ENCODE measurements at regions not wholly inside any gene's neighbourhood (a gene's known extent, or its start where the extent isn't known, plus 50 kb on each side); places are given as distances from the start of the nearest gene placed in this dataset.

GRCh38 chr2:11901351-11902069 is 155.1 kb downstream of the LPIN1 start:
- no peak for ATAC-seq (ENCODE audit: insufficient read depth, low FRiP score)
- H3K36me3 ChIP-seq (ENCODE audit: control insufficient read depth in 4 of 4, insufficient read depth in 4 of 4, low read length in 4 of 4): no peaks in the 10 kb centered on the region
- peaks cover 0 to 4% (median 0%) of the 10 kb centered on the region in 5 donors for H3K4me1 ChIP-seq (ENCODE audit: control insufficient read depth in 5 of 5, insufficient read depth in 5 of 5, low read length in 5 of 5)
- no peaks in the 10 kb centered on the region for H3K27me3 ChIP-seq (ENCODE audit: control insufficient read depth in 3 of 3, insufficient read depth in 3 of 3, low read length in 2 of 3)
- H3K9ac ChIP-seq (ENCODE audit: insufficient read depth in 1 of 2, low read length in 2 of 2): no peak overlapping the region
- H3K9me3 ChIP-seq (ENCODE audit: control insufficient read depth in 4 of 4, insufficient read depth in 3 of 4, low read length in 3 of 4): no peaks in the 10 kb centered on the region
- no peak for DNase-seq
- H3K27ac ChIP-seq (ENCODE audit: low read depth in 1 of 2, low read length in 1 of 2): no peak overlapping the region
- no peak overlapping the region for H3K4me3 ChIP-seq
- TF ChIP-seq CTCF (IDR thresholded peaks at IDR 0.05; ENCODE audit: control extremely low read depth, extremely low read depth): no peak
- 95 to 97% methylated on average over 16 of the region's 16 CpGs for WGBS, 2 donors

- Histone ChIP-seq H3K27me3 (ENCODE audit: control insufficient read depth in 3 of 3, insufficient read depth in 3 of 3, low read length in 2 of 3) (no peaks in the 10 kb centered on the region), H3K9me3 (ENCODE audit: control insufficient read depth in 4 of 4, insufficient read depth in 3 of 4, low read length in 3 of 4) (peaks cover 0 to 4% (median 0%) of the 10 kb centered on the region in 4 donors), H3K4me3 (no peak overlapping the region), H3K36me3 (ENCODE audit: control insufficient read depth in 4 of 4, insufficient read depth in 4 of 4, low read length in 4 of 4) (no peaks in the 10 kb centered on the region), H3K9ac (ENCODE audit: insufficient read depth in 1 of 2, low read length in 2 of 2) (no peak overlapping the region), H3K27ac (ENCODE audit: low read depth in 1 of 2, low read length in 1 of 2) (no peak overlapping the region), H3K4me1 (ENCODE audit: control insufficient read depth in 5 of 5, insufficient read depth in 5 of 5, low read length in 5 of 5) (peaks cover 0 to 4% (median 0%) of the 10 kb centered on the region in 5 donors)
- ATAC-seq (ENCODE audit: insufficient read depth, low FRiP score): no peak
- DNase-seq: no peak
- 47 to 60% methylated on average over 4 of the region's 4 CpGs for WGBS, 2 donors
- TF ChIP-seq CTCF (IDR thresholded peaks at IDR 0.05; ENCODE audit: control extremely low read depth, extremely low read depth): no peak
These were observed 156.7 kb downstream of the LPIN1 start for GRCh38 chr2:11903085-11903606.

- no peak for TF ChIP-seq CTCF (IDR thresholded peaks at IDR 0.05; ENCODE audit: control extremely low read depth, extremely low read depth)
- DNase-seq (no peak), ATAC-seq (ENCODE audit: insufficient read depth, low FRiP score) (no peak)
- Histone ChIP-seq H3K27me3 (ENCODE audit: control insufficient read depth in 3 of 3, insufficient read depth in 3 of 3, low read length in 2 of 3) (no peaks in the 10 kb centered on the region), H3K9me3 (ENCODE audit: control insufficient read depth in 4 of 4, insufficient read depth in 3 of 4, low read length in 3 of 4) (peaks cover 0 to 4% (median 0%) of the 10 kb centered on the region in 4 donors), H3K9ac (ENCODE audit: insufficient read depth in 1 of 2, low read length in 2 of 2) (no peak overlapping the region), H3K4me1 (ENCODE audit: control insufficient read depth in 5 of 5, insufficient read depth in 5 of 5, low read length in 5 of 5) (peaks cover 0 to 4% (median 0%) of the 10 kb centered on the region in 5 donors), H3K36me3 (ENCODE audit: control insufficient read depth in 4 of 4, insufficient read depth in 4 of 4, low read length in 4 of 4) (no peaks in the 10 kb centered on the region), H3K27ac (ENCODE audit: low read depth in 1 of 2, low read length in 1 of 2) (no peak overlapping the region), H3K4me3 (no peak overlapping the region)
- WGBS, 2 donors: 59 to 72% methylated on average over 5 of the region's 5 CpGs
These were observed 157.6 kb downstream of the LPIN1 start for GRCh38 chr2:11904029-11904428.

Data from lung (tissue), 11 donors.